ENCODE measurements at regions not wholly inside any gene's neighbourhood (a gene's known extent, or its start where the extent isn't known, plus 50 kb on each side); places are given as distances from the start of the nearest gene placed in this dataset.

DNA sequence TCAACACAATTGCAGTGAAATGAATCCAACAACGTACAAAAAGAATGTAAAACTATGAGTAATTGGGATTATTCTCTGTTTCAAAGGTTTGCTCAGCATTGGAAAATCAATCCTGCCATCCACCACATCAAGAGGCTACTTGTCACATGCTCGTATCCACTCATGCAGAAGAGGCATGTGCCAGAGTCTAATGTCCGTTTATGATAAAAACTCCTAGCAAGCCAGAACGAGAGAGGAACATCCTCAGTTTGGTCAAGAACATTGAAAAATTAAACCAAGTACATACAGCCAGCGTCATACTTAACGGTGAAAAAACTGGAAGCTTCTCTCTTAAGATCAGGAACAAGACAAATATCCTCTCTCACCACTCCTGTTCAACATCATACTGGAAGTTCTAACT lies 563.9 kb upstream of the TMEM132C start (continued):
- TF ChIP-seq RNF2 (IDR thresholded peaks at IDR 0.05; ENCODE audit: borderline replicate concordance, low read depth, low read length, missing control alignments, poor library complexity, severe bottlenecking): no peak
- TF ChIP-seq SIRT6 (IDR thresholded peaks at IDR 0.05; ENCODE audit: low read length): no peak
